ENCODE measurements at regions not wholly inside any gene's neighbourhood (a gene's known extent, or its start where the extent isn't known, plus 50 kb on each side); places are given as distances from the start of the nearest gene placed in this dataset.
A peak's percentile ranks its signal among the peaks of the same experiment; 100 is the strongest.

DNA sequence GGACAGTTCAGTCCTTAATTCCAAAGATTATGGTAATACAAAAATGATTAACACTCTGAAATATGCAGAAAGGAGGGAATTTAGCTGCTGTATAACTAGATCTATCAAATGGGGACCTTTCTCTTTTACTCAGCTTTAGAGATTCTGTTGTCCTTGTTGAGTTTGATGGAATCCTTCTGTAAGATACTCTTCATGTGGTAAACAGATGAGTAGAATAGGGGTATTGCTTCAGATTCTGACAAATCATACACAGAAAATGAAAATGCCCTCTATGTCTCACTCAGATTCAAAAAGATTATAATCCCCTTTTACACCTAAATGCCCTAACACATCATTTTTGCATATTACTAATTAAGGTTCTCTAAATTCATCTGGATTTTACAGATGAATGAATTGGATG lies 50.7 kb downstream of the ARHGAP35 start:
- DNase-seq (ENCODE audit: low read depth in 2 of 3, low spot score in 2 of 3): no peak

DNA sequence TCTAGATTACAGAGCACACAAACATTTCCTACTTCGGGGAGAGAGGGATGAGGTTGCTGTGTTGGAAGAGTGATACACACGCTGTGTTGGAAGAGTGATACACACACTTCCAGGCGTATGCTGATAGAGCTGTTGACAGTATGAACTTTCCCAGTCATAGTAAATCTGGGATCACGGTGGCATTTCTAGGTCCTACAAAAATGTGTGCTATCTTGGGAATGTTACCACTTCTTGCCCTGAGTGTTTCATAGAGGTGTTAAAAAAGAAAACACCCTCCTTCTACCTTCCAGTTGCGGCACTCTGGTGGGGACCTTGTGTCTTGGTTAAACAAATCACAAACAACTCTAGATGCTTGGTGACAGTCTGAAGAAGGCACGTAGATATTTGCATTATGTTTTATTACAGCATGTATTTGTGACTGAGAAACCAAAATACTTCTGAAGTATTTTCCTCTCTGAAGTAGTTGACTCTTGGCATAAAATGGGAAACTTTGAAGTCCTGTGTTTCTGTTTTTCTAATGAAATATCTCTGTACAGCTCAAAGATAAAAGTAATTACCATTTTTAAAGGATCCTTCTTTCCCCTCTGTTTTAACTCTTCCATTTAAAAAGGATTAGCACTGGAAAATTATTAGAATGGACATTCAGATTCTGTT lies 52.5 kb downstream of the ARHGAP35 start:
- no peak for DNase-seq (ENCODE audit: low read depth in 2 of 3, low spot score in 2 of 3)

DNA sequence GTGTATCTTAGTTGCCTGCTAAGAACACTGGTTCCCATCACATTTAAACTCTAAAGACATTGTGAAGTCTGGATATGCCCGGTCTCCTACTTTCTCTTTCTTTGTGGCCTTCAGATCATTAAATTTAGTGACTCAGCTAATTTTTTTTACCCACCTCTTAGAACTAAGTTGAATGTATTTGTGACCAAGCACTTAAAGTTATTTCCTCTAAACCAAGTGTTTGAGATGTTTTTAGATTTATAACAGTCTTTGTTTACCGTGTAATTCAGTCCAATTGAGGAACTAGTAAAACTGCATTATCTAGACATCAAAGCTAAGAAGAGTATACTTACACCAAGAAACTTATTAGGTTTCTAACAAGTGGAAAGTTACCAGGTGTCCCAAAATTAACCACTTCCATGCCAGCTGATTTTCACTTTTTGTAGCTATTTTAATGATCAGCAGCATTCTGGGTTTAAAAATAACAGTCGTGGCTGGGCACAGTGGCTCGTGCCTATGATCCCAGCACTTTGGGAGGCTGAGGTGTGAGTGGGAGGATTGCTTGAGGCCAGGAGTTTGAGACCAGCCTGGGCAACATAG lies 53.1 kb downstream of the ARHGAP35 start:
- DNase-seq (ENCODE audit: low read depth in 2 of 3, low spot score in 2 of 3): peak in 2 of 3 donors; percentile 62 to 88

DNA sequence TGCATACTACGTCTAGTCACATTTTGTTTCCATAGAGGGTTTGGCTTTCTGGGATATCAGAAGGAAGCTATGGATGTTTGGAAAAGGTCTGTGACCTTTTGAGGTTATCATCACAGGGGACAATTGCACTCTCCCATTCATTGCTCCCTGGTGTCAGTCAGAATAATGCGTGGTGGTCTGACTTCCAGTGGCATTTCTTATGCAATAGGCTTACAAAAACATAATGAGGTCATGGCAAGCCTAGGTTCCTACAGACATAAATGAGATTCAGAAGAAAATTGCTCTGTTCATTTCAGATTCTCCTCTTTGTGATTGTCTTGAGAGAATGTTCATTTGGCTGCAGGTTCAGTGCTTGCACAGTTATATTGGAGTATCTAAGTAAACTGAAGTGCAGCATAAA lies 54.6 kb downstream of the ARHGAP35 start:
- no peak for DNase-seq (ENCODE audit: low read depth in 2 of 3, low spot score in 2 of 3)

DNA sequence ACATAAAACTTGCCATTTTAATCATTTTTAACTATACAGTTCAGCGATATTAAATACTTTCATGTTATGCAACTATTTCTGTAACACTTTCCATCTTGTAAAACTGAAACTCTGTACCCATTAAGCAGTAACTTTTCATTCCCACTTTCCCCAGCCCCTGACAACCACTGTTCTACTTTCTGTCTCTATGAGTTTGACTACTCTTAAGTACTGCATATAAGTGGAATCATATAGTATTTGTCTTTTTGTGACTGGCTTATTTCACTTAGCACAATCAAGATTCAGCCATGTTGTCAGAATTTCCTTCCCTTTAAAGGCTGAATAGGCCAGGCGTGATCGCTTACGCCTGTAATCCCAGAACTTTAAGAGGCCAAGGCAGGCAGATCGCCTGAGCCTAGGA lies 56.2 kb downstream of the ARHGAP35 start:
- no peak for DNase-seq (ENCODE audit: low read depth in 2 of 3, low spot score in 2 of 3)

DNA sequence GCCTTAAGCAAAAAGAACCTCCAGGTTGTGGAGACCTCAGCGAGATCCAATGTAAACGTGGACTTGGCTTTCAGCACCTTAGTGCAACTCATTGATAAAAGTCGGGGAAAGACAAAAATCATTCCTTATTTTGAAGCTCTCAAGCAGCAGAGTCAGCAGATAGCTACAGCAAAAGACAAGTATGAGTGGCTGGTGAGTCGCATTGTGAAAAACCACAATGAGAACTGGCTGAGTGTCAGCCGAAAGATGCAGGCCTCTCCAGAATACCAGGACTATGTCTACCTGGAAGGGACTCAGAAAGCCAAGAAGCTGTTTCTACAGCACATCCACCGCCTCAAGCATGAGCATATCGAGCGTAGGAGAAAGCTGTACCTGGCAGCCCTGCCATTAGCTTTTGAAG lies 58.5 kb downstream of the ARHGAP35 start:
- DNase-seq (ENCODE audit: low read depth in 2 of 3, low spot score in 2 of 3): no peak

DNA sequence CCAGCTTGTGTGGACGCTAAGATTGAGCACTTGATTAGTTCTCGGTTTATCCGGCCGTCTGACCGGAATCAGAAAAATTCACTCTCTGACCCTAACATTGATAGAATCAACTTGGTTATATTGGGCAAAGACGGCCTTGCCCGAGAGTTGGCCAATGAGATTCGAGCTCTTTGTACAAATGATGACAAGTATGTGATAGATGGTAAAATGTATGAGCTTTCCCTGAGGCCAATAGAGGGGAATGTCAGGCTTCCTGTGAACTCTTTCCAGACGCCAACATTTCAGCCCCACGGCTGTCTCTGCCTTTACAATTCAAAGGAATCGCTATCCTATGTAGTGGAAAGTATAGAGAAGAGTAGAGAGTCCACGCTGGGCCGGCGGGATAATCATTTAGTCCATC lies 59.6 kb downstream of the ARHGAP35 start:
- DNase-seq (ENCODE audit: low read depth in 2 of 3, low spot score in 2 of 3): no peak

DNA sequence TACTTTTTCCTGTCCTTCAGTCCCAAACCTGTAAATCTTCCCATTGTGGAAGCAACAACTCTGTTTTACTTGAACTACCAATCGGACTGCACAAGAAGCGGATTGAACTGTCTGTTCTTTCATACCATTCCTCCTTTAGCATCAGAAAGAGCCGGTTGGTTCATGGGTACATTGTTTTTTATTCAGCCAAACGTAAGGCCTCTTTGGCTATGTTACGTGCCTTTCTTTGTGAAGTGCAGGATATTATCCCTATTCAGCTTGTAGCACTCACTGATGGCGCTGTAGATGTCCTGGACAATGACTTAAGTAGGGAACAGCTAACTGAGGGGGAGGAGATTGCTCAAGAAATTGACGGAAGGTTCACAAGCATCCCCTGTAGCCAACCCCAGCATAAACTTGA lies 60.3 kb downstream of the ARHGAP35 start:
- no peak for DNase-seq (ENCODE audit: low read depth in 2 of 3, low spot score in 2 of 3)

DNA sequence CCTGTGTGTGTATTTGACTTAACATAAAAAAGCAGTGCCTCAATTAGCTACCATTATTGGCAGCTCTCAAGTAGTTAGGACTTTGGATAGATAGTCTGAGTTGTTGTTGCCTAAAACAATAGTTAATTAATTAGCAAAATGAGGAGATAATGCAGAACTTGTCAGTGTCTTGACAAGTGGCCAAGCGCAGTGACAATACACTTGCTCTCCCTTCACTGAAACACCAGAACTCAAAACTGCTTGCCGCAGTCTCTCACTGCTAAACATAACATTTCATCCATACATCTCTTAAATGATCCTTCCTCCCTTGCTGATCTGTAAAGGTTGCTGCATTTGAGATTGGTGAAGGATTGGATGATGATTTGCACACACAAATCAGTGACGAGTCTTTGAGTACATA lies 61.7 kb downstream of the ARHGAP35 start:
- DNase-seq (ENCODE audit: low read depth in 2 of 3, low spot score in 2 of 3): no peak

DNA sequence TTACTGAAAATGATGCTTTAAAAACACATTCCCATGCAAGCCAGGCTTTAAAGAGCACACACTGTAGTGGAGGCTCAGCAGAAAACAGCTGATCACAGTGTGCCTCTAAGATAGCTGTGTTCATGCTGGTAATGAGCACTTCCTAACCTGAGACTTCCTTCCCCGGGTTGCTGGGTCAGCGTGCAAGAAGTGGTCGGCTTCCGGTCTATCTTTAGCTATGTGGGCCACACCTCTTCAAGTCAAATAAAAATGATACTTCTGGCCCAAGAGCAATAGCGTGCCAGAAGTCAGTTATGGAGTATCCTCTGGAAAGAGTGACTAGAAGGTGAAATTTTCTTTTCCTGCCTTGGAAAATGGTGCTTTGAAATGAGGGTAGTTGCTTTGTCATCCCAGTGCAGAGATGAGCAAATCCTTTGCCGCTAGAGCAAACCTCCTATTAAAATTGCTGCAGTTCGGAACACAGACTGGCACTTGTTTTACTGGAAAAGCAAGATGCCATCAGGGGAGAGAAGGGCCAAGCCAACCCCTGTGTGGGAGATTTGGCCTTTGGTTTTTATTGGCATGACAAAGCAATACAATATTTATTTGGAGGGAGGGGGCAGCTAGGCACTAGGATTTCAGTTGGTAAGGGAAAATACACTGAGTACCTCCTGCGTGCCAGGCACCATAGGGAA lies 64.2 kb downstream of the ARHGAP35 start:
- no peak for DNase-seq (ENCODE audit: low read depth in 2 of 3, low spot score in 2 of 3)

DNA sequence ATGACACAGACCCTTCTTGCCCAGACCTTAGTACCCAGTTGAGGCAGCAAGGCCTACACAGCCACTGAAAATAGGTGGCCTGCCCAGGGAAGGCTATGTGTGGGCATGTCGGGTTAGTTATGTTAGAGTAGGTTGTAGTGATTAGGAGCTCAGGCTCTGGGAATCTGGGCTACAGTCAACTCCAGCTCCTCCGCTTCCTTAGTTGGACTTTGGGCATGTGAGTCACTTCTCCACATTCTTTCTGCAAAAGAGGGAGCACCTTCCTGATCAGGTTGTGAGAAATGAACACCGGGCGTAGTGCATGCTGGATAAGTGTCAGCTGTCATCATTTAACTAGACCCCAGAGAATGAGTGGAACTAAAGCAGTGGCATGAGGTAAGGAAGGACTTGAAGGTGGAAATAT lies 64.8 kb downstream of the ARHGAP35 start:
- no peak for DNase-seq (ENCODE audit: low read depth in 2 of 3, low spot score in 2 of 3)

DNA sequence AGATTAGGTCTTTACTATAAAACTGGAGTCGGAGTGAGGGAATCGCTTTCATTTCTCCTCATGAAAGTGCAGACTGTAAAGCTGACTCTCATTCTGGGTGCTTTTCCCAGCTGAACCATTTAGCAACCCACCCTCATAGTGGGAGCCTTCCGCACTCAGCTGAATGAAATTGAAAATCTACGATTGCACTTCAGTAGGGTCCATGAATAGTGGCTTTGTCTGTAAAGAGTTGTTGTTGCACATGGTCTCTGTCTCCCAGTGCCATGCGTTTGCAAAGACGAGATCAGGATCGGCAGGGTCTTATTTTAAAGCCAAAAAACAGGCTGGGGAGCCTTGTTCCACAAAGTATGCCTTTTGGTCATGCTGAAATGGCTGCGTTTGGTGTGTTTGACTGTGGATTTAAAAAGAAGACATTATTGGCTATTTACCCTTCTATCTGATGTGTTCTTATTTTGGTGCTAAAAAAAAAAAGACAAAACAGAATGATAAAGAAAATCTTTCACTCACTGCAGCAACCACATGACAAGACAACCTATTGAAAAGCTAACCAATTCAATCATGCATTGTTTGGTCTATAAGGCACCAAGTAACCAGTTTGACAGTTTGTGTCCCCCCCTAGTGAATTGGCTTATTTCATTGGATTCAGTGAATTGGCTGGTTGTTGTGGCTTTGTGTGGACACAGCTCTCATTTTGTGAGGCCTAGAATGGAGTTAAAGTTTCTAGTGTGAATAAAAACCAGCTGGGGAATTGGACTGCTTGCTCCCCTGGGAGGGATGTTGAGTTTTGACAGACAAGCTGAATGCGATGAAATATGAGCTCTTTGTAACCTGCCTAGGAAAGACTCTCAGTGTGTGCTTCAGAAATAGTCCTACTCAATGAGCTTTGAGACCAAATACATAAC lies 65.6 kb downstream of the ARHGAP35 start:
- DNase-seq (ENCODE audit: low read depth in 2 of 3, low spot score in 2 of 3): no peak

DNA sequence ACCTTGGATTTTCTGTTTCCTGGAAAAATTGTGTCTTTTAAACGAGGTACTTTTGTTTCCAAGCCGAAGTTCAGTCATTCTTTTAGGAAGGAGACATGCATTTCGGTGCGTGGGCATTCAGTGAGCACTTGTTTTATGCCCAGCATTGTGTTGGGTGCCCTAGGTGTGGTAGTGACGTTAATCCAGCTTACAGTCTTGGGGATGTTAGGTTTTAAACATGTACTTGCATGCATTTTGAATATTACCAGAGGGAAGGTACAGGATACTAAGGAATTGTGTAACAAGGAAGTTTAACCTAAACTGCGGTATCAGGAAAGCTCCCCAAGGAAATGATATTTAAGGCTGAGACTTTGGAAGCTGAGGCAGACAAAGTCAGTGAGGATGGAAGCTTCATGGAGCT lies 66.3 kb downstream of the ARHGAP35 start:
- no peak for DNase-seq (ENCODE audit: low read depth in 2 of 3, low spot score in 2 of 3)

DNA sequence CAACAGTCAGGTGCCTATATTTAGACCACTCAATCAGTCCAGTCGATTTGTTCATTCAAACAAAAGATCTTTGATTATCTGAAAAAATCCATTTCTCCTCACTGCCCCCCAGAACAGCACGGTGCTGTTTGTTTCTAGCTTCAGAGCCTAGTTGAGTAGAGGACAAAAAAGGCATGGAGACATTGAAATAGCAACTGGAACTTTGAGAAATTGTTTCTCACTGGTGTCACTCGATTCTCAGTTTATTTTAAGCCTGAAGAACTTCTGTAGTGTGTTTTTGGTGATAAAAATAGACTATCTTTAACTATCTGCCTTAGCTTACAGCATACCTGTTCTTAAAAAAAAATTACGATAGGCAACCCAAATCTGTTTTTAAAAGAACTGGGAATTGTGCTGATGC lies 67.1 kb downstream of the ARHGAP35 start:
- DNase-seq (ENCODE audit: low read depth in 2 of 3, low spot score in 2 of 3): no peak

DNA sequence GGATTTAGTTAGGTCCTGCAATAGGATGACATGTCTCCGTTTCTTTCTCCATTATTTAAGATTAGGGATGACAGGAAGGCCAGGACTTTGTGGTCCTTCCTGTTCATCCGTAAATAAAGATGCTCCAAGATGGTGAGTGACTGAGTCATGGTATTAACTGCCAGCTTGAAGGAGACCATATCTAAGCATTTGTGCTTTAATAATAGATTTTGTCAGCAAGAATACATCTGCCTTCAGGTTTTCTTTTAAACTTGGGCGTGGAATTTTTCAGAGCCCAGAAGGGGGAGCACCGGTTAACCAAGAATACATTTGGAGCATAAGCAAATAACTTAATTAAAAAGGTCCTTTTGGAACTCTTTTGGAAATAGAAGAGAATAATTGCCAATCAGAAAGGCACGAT lies 68.2 kb downstream of the ARHGAP35 start:
- peak in 1 of 3 donors; percentile 25 for DNase-seq (ENCODE audit: low read depth in 2 of 3, low spot score in 2 of 3)

DNA sequence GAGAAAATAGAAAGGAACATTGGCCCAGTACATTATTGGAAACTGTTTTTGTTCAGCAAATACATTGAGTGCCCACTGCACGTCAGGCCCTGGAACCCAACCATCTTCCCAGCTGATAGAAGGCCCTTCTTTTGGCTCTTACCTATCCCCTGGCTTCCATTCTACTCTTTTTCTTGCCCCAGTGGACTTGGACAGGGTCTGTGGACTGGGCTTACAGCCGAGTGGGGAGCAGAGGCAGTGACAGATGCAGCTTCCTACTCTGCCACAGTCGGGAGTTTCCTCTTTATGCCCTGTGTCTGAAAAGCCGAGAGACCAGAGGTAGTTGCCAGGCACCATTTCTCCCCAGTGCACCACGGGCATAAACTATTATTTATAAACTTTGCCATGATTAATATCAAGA lies 70.4 kb downstream of the ARHGAP35 start:
- peak in 1 of 3 donors; percentile 29 for DNase-seq (ENCODE audit: low read depth in 2 of 3, low spot score in 2 of 3)

DNA sequence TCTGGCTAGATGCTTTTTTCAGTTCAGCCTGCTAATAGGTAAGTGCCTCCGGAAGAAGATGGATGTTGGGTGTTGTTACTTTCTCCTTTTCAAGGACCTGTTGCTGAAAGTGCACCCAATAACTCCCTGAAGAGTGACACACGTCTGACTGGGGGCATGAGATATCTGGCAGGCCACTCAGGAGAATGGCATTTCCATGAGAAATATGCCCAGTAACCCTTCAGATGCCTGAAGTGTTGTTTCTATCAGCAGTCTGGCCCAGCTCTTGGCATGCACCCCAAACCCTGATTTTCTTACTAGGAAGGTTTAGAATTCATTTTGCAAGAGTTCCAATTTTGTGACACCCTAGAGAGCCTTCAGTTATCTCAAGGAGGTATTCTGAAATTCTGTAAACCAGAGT lies 71.5 kb downstream of the ARHGAP35 start:
- DNase-seq (ENCODE audit: low read depth in 2 of 3, low spot score in 2 of 3): no peak

DNA sequence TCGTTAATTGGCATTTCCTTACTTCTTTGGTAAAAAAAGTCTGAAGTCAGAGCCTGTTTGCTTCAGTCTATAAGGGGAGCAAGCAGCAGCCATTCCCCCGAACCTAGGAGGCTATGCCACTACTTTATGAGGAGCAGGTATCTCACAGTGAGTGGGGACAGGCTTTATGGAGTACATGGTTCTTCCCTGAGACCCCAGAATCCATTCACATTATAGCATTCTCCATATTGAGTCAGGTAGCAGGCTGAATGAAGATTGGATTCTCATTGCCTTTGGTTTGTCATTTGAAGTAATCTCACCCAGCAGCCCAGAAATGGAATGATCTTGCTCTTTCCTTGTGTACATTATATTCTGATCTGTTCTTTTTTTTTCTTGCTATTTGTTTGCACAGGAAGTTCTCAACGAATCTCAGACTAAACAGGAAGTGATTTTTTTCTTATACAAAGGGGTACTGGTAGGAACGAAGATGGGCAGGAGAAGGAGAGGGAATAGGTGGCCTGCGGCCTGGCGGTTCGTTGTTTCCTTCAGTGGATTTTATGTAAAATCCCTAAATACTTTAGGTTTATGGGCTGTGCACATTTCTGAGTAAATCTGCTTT lies 74.4 kb downstream of the ARHGAP35 start:
- no peak for DNase-seq (ENCODE audit: low read depth in 2 of 3, low spot score in 2 of 3)

DNA sequence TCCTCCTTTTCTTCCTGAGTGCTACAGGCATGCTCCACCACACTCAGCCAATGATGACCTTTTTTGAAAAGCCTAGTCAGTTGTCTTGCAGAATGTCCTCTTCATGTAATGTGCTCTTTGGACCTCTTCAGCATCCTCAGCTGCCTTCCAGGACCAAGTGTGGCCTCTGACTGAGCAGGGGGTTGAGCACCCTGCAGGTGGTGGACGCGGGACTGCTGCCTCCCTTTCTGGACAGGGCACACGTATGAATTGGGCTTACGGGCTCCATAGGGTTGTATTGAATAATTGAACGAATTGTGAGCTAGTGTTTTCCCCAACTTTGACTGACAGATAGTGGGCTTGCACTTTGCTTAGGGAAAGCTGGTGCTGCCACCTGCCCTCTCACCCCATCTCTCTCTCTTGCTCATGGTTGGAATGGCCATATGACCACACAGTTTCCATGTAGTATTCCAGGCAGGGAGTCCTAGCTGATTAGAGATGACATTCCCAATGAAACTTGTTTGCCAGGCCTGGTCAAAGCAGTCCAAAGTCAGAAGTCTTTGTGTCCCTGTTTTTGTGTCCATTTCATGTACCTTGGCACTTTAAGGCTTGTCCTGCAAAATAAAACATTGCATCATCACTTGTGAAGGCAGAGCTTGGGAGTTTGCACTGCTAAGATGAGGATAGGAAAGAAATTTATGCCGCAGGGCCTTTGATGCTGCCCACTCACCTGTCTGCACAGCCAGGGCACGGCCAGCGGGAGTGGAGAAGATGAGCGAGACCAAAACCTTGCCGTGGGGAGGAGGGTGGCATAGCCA lies 76.3 kb upstream of the NPAS1 start:
- no peak for DNase-seq (ENCODE audit: low read depth in 2 of 3, low spot score in 2 of 3)

DNA sequence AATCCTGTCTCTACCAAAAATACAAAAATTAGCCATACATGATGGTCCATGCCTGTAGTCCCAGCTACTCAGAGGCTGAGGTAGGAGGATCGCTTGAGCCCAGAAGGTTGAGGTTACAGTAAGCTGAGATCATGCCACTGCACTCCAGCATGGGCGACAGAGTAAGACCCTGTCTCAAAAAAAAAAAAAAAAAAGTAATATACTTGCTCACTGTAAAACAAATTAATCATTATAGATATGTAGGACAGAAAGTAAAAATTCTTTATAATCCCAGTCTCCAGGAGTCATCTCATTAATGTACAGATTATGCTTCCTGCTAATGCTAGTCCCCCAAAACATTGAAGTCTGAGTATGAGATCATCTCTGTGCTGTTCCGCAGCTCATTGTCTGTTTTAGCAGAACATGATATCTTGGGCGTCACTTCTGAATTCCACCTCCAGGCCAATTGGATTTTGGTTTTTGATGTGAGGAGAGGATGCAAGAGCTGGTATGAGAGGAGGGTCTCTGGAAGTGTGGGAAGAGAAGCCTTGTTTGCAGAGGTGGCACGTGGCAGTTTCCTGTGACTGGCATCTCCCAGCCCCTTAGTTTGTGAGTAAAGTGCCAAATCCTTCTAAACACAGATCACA lies 75.4 kb upstream of the NPAS1 start:
- DNase-seq (ENCODE audit: low read depth in 2 of 3, low spot score in 2 of 3): no peak
